PFSK-1 (cell line): ENCODE measurements at regions not wholly inside any gene's neighbourhood (a gene's known extent, or its start where the extent isn't known, plus 50 kb on each side); places are given as distances from the start of the nearest gene placed in this dataset.

Experiments used
- POLR2AphosphoS5 ChIP-seq: IDR thresholded peaks from 2 replicates; pipeline ENCODE4 v1.6.1; 2012; ENCODE audit warnings: low read depth, mild to moderate bottlenecking, control low read depth, low read length, moderate library complexity
- REST ChIP-seq, 2 experiments: IDR thresholded peaks; 2 replicates each; pipeline versions ENCODE4 v1.6.1 to v1.8.0; 2011 to 2012; ENCODE audit warnings: low read depth in 2 of 2, low read length in 2 of 2, control low read depth in 1 of 2, inconsistent platforms in 1 of 2, mild to moderate bottlenecking in 1 of 2, moderate library complexity in 1 of 2; ENCODE audit not compliant: insufficient read depth in 1 of 2
- SIN3A ChIP-seq: IDR thresholded peaks from 2 replicates; pipeline ENCODE4 v1.6.1; 2012; ENCODE audit warnings: mild to moderate bottlenecking, low read length, moderate library complexity, borderline replicate concordance; ENCODE audit not compliant: insufficient read depth
- TAF1 ChIP-seq: IDR thresholded peaks from 2 replicates; pipeline ENCODE4 v1.6.1; 2012; ENCODE audit warnings: low read length, control low read depth, borderline replicate concordance; ENCODE audit not compliant: insufficient read depth

GRCh38 chr5:96318569-96319110, 114.4 kb downstream of the PCSK1 start:
- TF ChIP-seq POLR2AphosphoS5: no peak
- no peak for TF ChIP-seq REST (IDR thresholded peaks at IDR 0.05; ENCODE audit: insufficient read depth in 1 of 2, low read depth in 2 of 2, low read length in 2 of 2)
- no peak for TF ChIP-seq SIN3A
- no peak for TF ChIP-seq TAF1
